ENCODE measurements at regions not wholly inside any gene's neighbourhood (a gene's known extent, or its start where the extent isn't known, plus 50 kb on each side); places are given as distances from the start of the nearest gene placed in this dataset.
"Not testable (repeated sequence)": the region's sequence is repeated elsewhere in the genome, so short reads cannot be mapped to it uniquely, and the experiment has no call there.

- not testable (repeated sequence) for H3K9me3 ChIP-seq (ENCODE audit: control insufficient read depth in 2 of 2, insufficient read depth in 1 of 2, low read length in 1 of 2); DNase-seq (ENCODE audit: low read depth in 6 of 9, low spot score in 9 of 9)
These were observed 98.3 kb upstream of the CRYM start for GRCh38 chr16:21376196-21376899.

GRCh38 chr16:21375334-21375733 lies 97.2 kb upstream of the CRYM start:
- not testable (repeated sequence) for H3K27ac ChIP-seq (ENCODE audit: low read depth in 1 of 2, low read length in 1 of 2); H3K36me3 ChIP-seq (ENCODE audit: control insufficient read depth in 2 of 2, insufficient read depth in 2 of 2, low read length in 1 of 2); H3K9me3 ChIP-seq (ENCODE audit: control insufficient read depth in 2 of 2, insufficient read depth in 1 of 2, low read length in 1 of 2); DNase-seq (ENCODE audit: low read depth in 6 of 9, low spot score in 9 of 9); H3K27me3 ChIP-seq (ENCODE audit: control insufficient read depth in 2 of 2, insufficient read depth in 1 of 2, low read length in 1 of 2); H3K4me3 ChIP-seq (ENCODE audit: low read length in 2 of 2); H3K4me1 ChIP-seq (ENCODE audit: control insufficient read depth in 2 of 2, insufficient read depth in 2 of 2, low read length in 2 of 2)
- 94% methylated on average over 2 of the region's 4 CpGs for WGBS

More at GRCh38 chr16:21376196-21376899, 98.3 kb upstream of the CRYM start:
- H3K27ac ChIP-seq (ENCODE audit: low read depth in 1 of 2, low read length in 1 of 2); H3K36me3 ChIP-seq (ENCODE audit: control insufficient read depth in 2 of 2, insufficient read depth in 2 of 2, low read length in 1 of 2); H3K4me1 ChIP-seq (ENCODE audit: control insufficient read depth in 2 of 2, insufficient read depth in 2 of 2, low read length in 2 of 2); H3K4me3 ChIP-seq (ENCODE audit: low read length in 2 of 2); H3K27me3 ChIP-seq (ENCODE audit: control insufficient read depth in 2 of 2, insufficient read depth in 1 of 2, low read length in 1 of 2): not testable (repeated sequence)
- 99% methylated on average over 16 of the region's 22 CpGs for WGBS

- H3K4me3 ChIP-seq (ENCODE audit: low read length in 2 of 2); H3K9me3 ChIP-seq (ENCODE audit: control insufficient read depth in 2 of 2, insufficient read depth in 1 of 2, low read length in 1 of 2); H3K4me1 ChIP-seq (ENCODE audit: control insufficient read depth in 2 of 2, insufficient read depth in 2 of 2, low read length in 2 of 2); DNase-seq (ENCODE audit: low read depth in 6 of 9, low spot score in 9 of 9); H3K27ac ChIP-seq (ENCODE audit: low read depth in 1 of 2, low read length in 1 of 2); H3K36me3 ChIP-seq (ENCODE audit: control insufficient read depth in 2 of 2, insufficient read depth in 2 of 2, low read length in 1 of 2); H3K27me3 ChIP-seq (ENCODE audit: control insufficient read depth in 2 of 2, insufficient read depth in 1 of 2, low read length in 1 of 2): not testable (repeated sequence)
- WGBS, result 98% methylated on average over 2 of the region's 2 CpGs
These were observed 95.4 kb upstream of the CRYM start for GRCh38 chr16:21373454-21373853.

- DNase-seq (ENCODE audit: low read depth in 6 of 9, low spot score in 9 of 9); H3K27me3 ChIP-seq (ENCODE audit: control insufficient read depth in 2 of 2, insufficient read depth in 1 of 2, low read length in 1 of 2); H3K4me3 ChIP-seq (ENCODE audit: low read length in 2 of 2); H3K27ac ChIP-seq (ENCODE audit: low read depth in 1 of 2, low read length in 1 of 2); H3K36me3 ChIP-seq (ENCODE audit: control insufficient read depth in 2 of 2, insufficient read depth in 2 of 2, low read length in 1 of 2); H3K4me1 ChIP-seq (ENCODE audit: control insufficient read depth in 2 of 2, insufficient read depth in 2 of 2, low read length in 2 of 2); H3K9me3 ChIP-seq (ENCODE audit: control insufficient read depth in 2 of 2, insufficient read depth in 1 of 2, low read length in 1 of 2): not testable (repeated sequence)
- 93% methylated on average over 6 of the region's 7 CpGs for WGBS
These were observed 94.8 kb upstream of the CRYM start for GRCh38 chr16:21372862-21373261.

GRCh38 chr16:21372162-21372835 lies 94.2 kb upstream of the CRYM start:
- not testable (repeated sequence) for H3K4me1 ChIP-seq (ENCODE audit: control insufficient read depth in 2 of 2, insufficient read depth in 2 of 2, low read length in 2 of 2); H3K36me3 ChIP-seq (ENCODE audit: control insufficient read depth in 2 of 2, insufficient read depth in 2 of 2, low read length in 1 of 2); DNase-seq (ENCODE audit: low read depth in 6 of 9, low spot score in 9 of 9); H3K9me3 ChIP-seq (ENCODE audit: control insufficient read depth in 2 of 2, insufficient read depth in 1 of 2, low read length in 1 of 2); H3K27ac ChIP-seq (ENCODE audit: low read depth in 1 of 2, low read length in 1 of 2); H3K27me3 ChIP-seq (ENCODE audit: control insufficient read depth in 2 of 2, insufficient read depth in 1 of 2, low read length in 1 of 2); H3K4me3 ChIP-seq (ENCODE audit: low read length in 2 of 2)
- 96% methylated on average over 15 of the region's 18 CpGs for WGBS

- not testable (repeated sequence) for H3K27me3 ChIP-seq (ENCODE audit: control insufficient read depth in 2 of 2, insufficient read depth in 1 of 2, low read length in 1 of 2); H3K4me1 ChIP-seq (ENCODE audit: control insufficient read depth in 2 of 2, insufficient read depth in 2 of 2, low read length in 2 of 2); H3K4me3 ChIP-seq (ENCODE audit: low read length in 2 of 2); H3K36me3 ChIP-seq (ENCODE audit: control insufficient read depth in 2 of 2, insufficient read depth in 2 of 2, low read length in 1 of 2); DNase-seq (ENCODE audit: low read depth in 6 of 9, low spot score in 9 of 9); H3K27ac ChIP-seq (ENCODE audit: low read depth in 1 of 2, low read length in 1 of 2); H3K9me3 ChIP-seq (ENCODE audit: control insufficient read depth in 2 of 2, insufficient read depth in 1 of 2, low read length in 1 of 2)
- WGBS, result 98% methylated on average over 5 of the region's 5 CpGs
These were observed 92.7 kb upstream of the CRYM start for GRCh38 chr16:21370791-21371190.

- WGBS, result 92% methylated on average over 4 of the region's 5 CpGs
- not testable (repeated sequence) for H3K9me3 ChIP-seq (ENCODE audit: control insufficient read depth in 2 of 2, insufficient read depth in 1 of 2, low read length in 1 of 2); H3K4me3 ChIP-seq (ENCODE audit: low read length in 2 of 2); DNase-seq (ENCODE audit: low read depth in 6 of 9, low spot score in 9 of 9); H3K36me3 ChIP-seq (ENCODE audit: control insufficient read depth in 2 of 2, insufficient read depth in 2 of 2, low read length in 1 of 2); H3K27me3 ChIP-seq (ENCODE audit: control insufficient read depth in 2 of 2, insufficient read depth in 1 of 2, low read length in 1 of 2); H3K4me1 ChIP-seq (ENCODE audit: control insufficient read depth in 2 of 2, insufficient read depth in 2 of 2, low read length in 2 of 2); H3K27ac ChIP-seq (ENCODE audit: low read depth in 1 of 2, low read length in 1 of 2)
These were observed 91.2 kb upstream of the CRYM start for GRCh38 chr16:21368973-21369942.

- not testable (repeated sequence) for H3K27ac ChIP-seq (ENCODE audit: low read depth in 1 of 2, low read length in 1 of 2); H3K27me3 ChIP-seq (ENCODE audit: control insufficient read depth in 2 of 2, insufficient read depth in 1 of 2, low read length in 1 of 2); H3K4me3 ChIP-seq (ENCODE audit: low read length in 2 of 2); H3K36me3 ChIP-seq (ENCODE audit: control insufficient read depth in 2 of 2, insufficient read depth in 2 of 2, low read length in 1 of 2); H3K9me3 ChIP-seq (ENCODE audit: control insufficient read depth in 2 of 2, insufficient read depth in 1 of 2, low read length in 1 of 2); DNase-seq (ENCODE audit: low read depth in 6 of 9, low spot score in 9 of 9); H3K4me1 ChIP-seq (ENCODE audit: control insufficient read depth in 2 of 2, insufficient read depth in 2 of 2, low read length in 2 of 2)
- WGBS, result 93% methylated on average over 9 of the region's 9 CpGs
These were observed 89.8 kb upstream of the CRYM start for GRCh38 chr16:21367733-21368421.
